Tibial nerve (tissue), 4 donors: ENCODE measurements at regions not wholly inside any gene's neighbourhood (a gene's known extent, or its start where the extent isn't known, plus 50 kb on each side); places are given as distances from the start of the nearest gene placed in this dataset.
"Not testable (repeated sequence)": the region's sequence is repeated elsewhere in the genome, so short reads cannot be mapped to it uniquely, and the experiment has no call there.

ENCODE experiments used
- DNase-seq, 2 donors: peaks; one replicate each; pipeline ENCODE4 v3.0.0-alpha.2; 2019; ENCODE audit warnings: low spot score in 2 of 2
- H3K27ac ChIP-seq, 4 donors: fragments of 200-600 bp; sonication (generic) in 3 of 4; one replicate each; pipeline ENCODE4 v1.5.1; 2017 to 2019; ENCODE audit warnings: mild to moderate bottlenecking in 1 of 4
- H3K27me3 ChIP-seq, 2 donors: fragments of 200-600 bp; sonication (generic) in 1 of 2; one replicate each; pipeline versions ENCODE4 v1.5.1 to v1.6.0; 2017 to 2019
- H3K36me3 ChIP-seq, 3 donors: fragments of 200-600 bp; sonication (generic); one replicate each; pipeline ENCODE4 v1.5.1; 2018 to 2019
- H3K4me1 ChIP-seq, 4 donors: fragments of 200-600 bp; sonication (generic) in 3 of 4; one replicate each; pipeline ENCODE4 v1.5.1; 2017 to 2019
- H3K4me3 ChIP-seq, 4 donors: fragments of 200-600 bp; sonication (generic) in 3 of 4; one replicate each; pipeline ENCODE4 v1.5.1; 2017 to 2019; ENCODE audit warnings: mild to moderate bottlenecking in 1 of 4, moderate library complexity in 1 of 4
- H3K9me3 ChIP-seq, 4 donors: fragments of 200-600 bp; sonication (generic) in 3 of 4; one replicate each; pipeline ENCODE4 v1.5.1; 2017 to 2019
- CTCF ChIP-seq, 5 experiments: fragments of 200-600 bp in 3 of 5; fragments of 450-650 bp in 2 of 5; sonication (generic) in 3 of 5; IDR thresholded peaks; one replicate each; pipeline ENCODE4 v1.5.1; 2016 to 2019; ENCODE audit warnings: antibody characterized with exemption in 5 of 5, mild to moderate bottlenecking in 3 of 5, moderate library complexity in 2 of 5
- EP300 ChIP-seq, 2 donors: sonication (generic); formaldehyde crosslinking; IDR thresholded peaks; one replicate each; pipeline ENCODE4 v1.6.1; 2017; ENCODE audit warnings: antibody characterized with exemption in 2 of 2, mild to moderate bottlenecking in 1 of 2
- POLR2A ChIP-seq, 2 donors: fragments of 450-650 bp; IDR thresholded peaks; one replicate each; pipeline ENCODE4 v1.6.1; 2017; ENCODE audit warnings: antibody characterized with exemption in 2 of 2, mild to moderate bottlenecking in 2 of 2, moderate library complexity in 2 of 2
- WGBS, 2 donors: methylation state at CpG; one replicate each; pipeline ENCODE4 v1.1.5; 2018; 5-methylcytosine and 5-hydroxymethylcytosine counted together

GRCh38 chr20:47849596-47849995 lies 64.3 kb upstream of the SULF2 start:
- WGBS, 2 donors, result 90 to 93% methylated on average over 2 of the region's 2 CpGs
- Histone ChIP-seq H3K4me3 (no peak overlapping the region), H3K36me3 (no peaks in the 10 kb centered on the region), H3K9me3 (peaks cover 0 to 2% (median 0%) of the 10 kb centered on the region in 4 donors), H3K27me3 (no peaks in the 10 kb centered on the region), H3K27ac (no peak overlapping the region), H3K4me1 (no peaks in the 10 kb centered on the region)
- no peak for DNase-seq
- TF ChIP-seq EP300 (IDR thresholded peaks at IDR 0.05), result no peak
- TF ChIP-seq CTCF (IDR thresholded peaks at IDR 0.05), result no peak
- no peak for TF ChIP-seq POLR2A (IDR thresholded peaks at IDR 0.05)

GRCh38 chr20:47849006-47849405 lies 63.7 kb upstream of the SULF2 start:
- TF ChIP-seq POLR2A (IDR thresholded peaks at IDR 0.05) (no peak), EP300 (IDR thresholded peaks at IDR 0.05) (no peak), CTCF (IDR thresholded peaks at IDR 0.05) (no peak)
- Histone ChIP-seq H3K27me3 (no peaks in the 10 kb centered on the region), H3K9me3 (no peaks in the 10 kb centered on the region), H3K27ac (no peak overlapping the region), H3K4me3 (no peak overlapping the region), H3K36me3 (no peaks in the 10 kb centered on the region), H3K4me1 (no peaks in the 10 kb centered on the region)
- no peak for DNase-seq
- 81 to 85% methylated on average over 15 of the region's 15 CpGs for WGBS, 2 donors

DNA sequence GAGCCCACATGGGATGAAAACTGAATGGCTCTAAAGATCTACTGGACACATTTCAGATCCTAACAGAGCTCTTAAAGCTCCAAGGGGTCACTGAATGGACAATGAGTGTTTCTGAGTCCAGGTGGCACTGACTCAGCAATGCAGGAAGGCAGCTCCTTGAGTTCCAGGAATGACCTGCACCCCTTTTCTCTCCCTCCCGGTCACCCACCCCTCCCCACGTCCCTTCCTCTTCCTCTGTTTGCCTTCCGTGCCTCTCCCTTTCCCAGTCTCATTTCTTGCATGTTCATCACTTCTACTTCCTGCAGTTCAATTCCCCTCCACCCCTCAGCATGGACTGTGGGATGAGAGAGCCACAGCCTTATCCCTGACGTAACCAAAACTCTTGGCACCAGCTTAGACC lies 63.3 kb upstream of the SULF2 start:
- H3K4me3 ChIP-seq, H3K9me3 ChIP-seq, H3K27me3 ChIP-seq, H3K27ac ChIP-seq, H3K36me3 ChIP-seq, DNase-seq, H3K4me1 ChIP-seq: not testable (repeated sequence)
- WGBS, 2 donors, result 46 to 50% methylated on average over 4 of the region's 4 CpGs

GRCh38 chr20:47847884-47848485 lies 62.7 kb upstream of the SULF2 start:
- no peak overlapping the region for H3K4me3 ChIP-seq
- no peaks in the 10 kb centered on the region for H3K4me1 ChIP-seq
- no peak overlapping the region for H3K27ac ChIP-seq
- no peaks in the 10 kb centered on the region for H3K36me3 ChIP-seq
- TF ChIP-seq POLR2A (IDR thresholded peaks at IDR 0.05) (no peak), CTCF (IDR thresholded peaks at IDR 0.05) (no peak), EP300 (IDR thresholded peaks at IDR 0.05) (no peak)
- DNase-seq, result no peak
- 71 to 81% methylated on average over 8 of the region's 8 CpGs for WGBS, 2 donors
- H3K9me3 ChIP-seq, result no peaks in the 10 kb centered on the region
- H3K27me3 ChIP-seq, result no peaks in the 10 kb centered on the region

- not testable (repeated sequence) for DNase-seq, H3K36me3 ChIP-seq, H3K27me3 ChIP-seq, H3K27ac ChIP-seq, H3K9me3 ChIP-seq, H3K4me1 ChIP-seq, H3K4me3 ChIP-seq
- 85 to 89% methylated on average over 4 to 6 of the region's 7 CpGs for WGBS, 2 donors
Observed at GRCh38 chr20:47847220-47847619, 61.9 kb upstream of the SULF2 start.

DNA sequence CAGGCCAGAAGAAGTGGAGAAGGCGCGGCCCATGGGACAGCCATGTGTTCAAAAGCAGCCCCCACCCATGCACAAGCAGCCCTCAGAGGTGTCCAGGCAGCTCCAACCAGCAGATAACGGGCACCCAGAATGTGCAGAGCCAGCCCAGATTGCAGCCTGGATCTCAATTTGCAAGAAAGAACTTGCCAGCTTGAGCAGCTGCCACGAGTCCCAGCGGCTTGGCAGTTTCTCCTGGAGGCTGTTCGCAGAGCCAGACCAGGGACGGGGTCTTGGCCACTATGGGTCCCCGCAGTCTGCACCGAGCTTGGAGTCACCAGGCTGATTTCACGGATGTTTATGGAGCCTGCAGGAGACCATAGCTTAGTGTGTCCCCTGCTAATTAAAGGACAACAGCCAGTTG lies 61.4 kb upstream of the SULF2 start:
- H3K4me3 ChIP-seq, H3K4me1 ChIP-seq, H3K9me3 ChIP-seq, H3K36me3 ChIP-seq, H3K27me3 ChIP-seq, DNase-seq, H3K27ac ChIP-seq: not testable (repeated sequence)
- WGBS, 2 donors, result 56 to 74% methylated on average over 10 of the region's 10 CpGs

- H3K27ac ChIP-seq, DNase-seq, H3K9me3 ChIP-seq, H3K4me3 ChIP-seq, H3K36me3 ChIP-seq, H3K4me1 ChIP-seq, H3K27me3 ChIP-seq: not testable (repeated sequence)
- 76 to 83% methylated on average over 10 of the region's 10 CpGs for WGBS, 2 donors
Observed at GRCh38 chr20:47845382-47845977, 60.2 kb upstream of the SULF2 start.

- 89 to 100% methylated on average over 1 of the region's 1 CpG for WGBS, 2 donors
- DNase-seq, H3K27me3 ChIP-seq, H3K27ac ChIP-seq, H3K4me3 ChIP-seq, H3K9me3 ChIP-seq, H3K4me1 ChIP-seq, H3K36me3 ChIP-seq: not testable (repeated sequence)
Observed at GRCh38 chr20:47844568-47844906, 59.3 kb upstream of the SULF2 start.
